DND-41 (cell line): ENCODE measurements at regions not wholly inside any gene's neighbourhood (a gene's known extent, or its start where the extent isn't known, plus 50 kb on each side); places are given as distances from the start of the nearest gene placed in this dataset.

ENCODE experiments used
- ATAC-seq: fragments of 200-7000 bp; cut with Tn5 transposase; 3 replicates; pipeline ENCODE4 v1.9.1; 2021; ENCODE audit warnings: low read depth; ENCODE audit not compliant: insufficient read depth
- DNase-seq: peaks from one replicate; pipeline ENCODE4 v3.0.0-alpha.2; 2020
- H2AFZ ChIP-seq: 2 replicates; pipeline ENCODE4 v1.6.0; 2012; ENCODE audit warnings: low read depth, low read length
- H3K27ac ChIP-seq: 2 replicates; pipeline ENCODE4 v1.5.1; 2012; ENCODE audit warnings: low read length, inconsistent platforms
- H3K27me3 ChIP-seq: fragments of 200-600 bp; sonication (generic); 2 replicates; pipeline ENCODE4 v1.6.0; 2012; ENCODE audit warnings: low read length, mild to moderate bottlenecking, inconsistent platforms; ENCODE audit not compliant: insufficient read depth, poor library complexity
- H3K36me3 ChIP-seq: 2 replicates; pipeline ENCODE4 v1.5.1; 2012; ENCODE audit warnings: low read length, inconsistent platforms; ENCODE audit not compliant: insufficient read depth
- H3K4me1 ChIP-seq: 2 replicates; pipeline ENCODE4 v1.5.1; 2012; ENCODE audit warnings: mild to moderate bottlenecking, low read length; ENCODE audit not compliant: insufficient read depth
- H3K4me2 ChIP-seq: 2 replicates; pipeline ENCODE4 v1.6.0; 2012; ENCODE audit warnings: mild to moderate bottlenecking, moderate library complexity, low read length, inconsistent platforms; ENCODE audit not compliant: insufficient read depth
- H3K4me3 ChIP-seq, 2 experiments: fragments of 200-600 bp in 1 of 2; shearing (Covaris generic) in 1 of 2; 2 replicates each; pipeline ENCODE4 v1.5.1; 2012 to 2016; ENCODE audit warnings: inconsistent platforms in 2 of 2, low read length in 2 of 2, mild to moderate bottlenecking in 2 of 2, low read depth in 1 of 2, moderate library complexity in 1 of 2
- H3K79me2 ChIP-seq: 2 replicates; pipeline ENCODE4 v1.6.0; 2012; ENCODE audit warnings: low read length, inconsistent platforms; ENCODE audit not compliant: insufficient read depth
- H3K9ac ChIP-seq: 2 replicates; pipeline ENCODE4 v1.6.0; 2012; ENCODE audit warnings: low read depth, mild to moderate bottlenecking, inconsistent platforms, low read length, moderate library complexity
- H3K9me3 ChIP-seq: 2 replicates; pipeline ENCODE4 v1.5.1; 2012; ENCODE audit warnings: low read length, moderate library complexity, mild to moderate bottlenecking, inconsistent platforms; ENCODE audit not compliant: insufficient read depth, severe bottlenecking
- H4K20me1 ChIP-seq: 2 replicates; pipeline ENCODE4 v1.6.0; 2012; ENCODE audit warnings: low read length; ENCODE audit not compliant: insufficient read depth
- CTCF ChIP-seq: IDR thresholded peaks from 2 replicates; pipeline ENCODE4 v1.5.1; 2012; ENCODE audit warnings: borderline replicate concordance, low read length, moderate library complexity, mild to moderate bottlenecking; ENCODE audit not compliant: poor library complexity, severe bottlenecking; ENCODE audit errors: extremely low read depth
- EZH2 ChIP-seq: IDR thresholded peaks from 3 replicates; pipeline ENCODE4 v1.6.1; 2012; ENCODE audit warnings: borderline replicate concordance, low read depth, mild to moderate bottlenecking, moderate library complexity, low read length, inconsistent platforms; ENCODE audit not compliant: severe bottlenecking

GRCh38 chr2:9110893-9111569 is 95.6 kb upstream of the ASAP2 start:
- H3K9ac ChIP-seq, result no peak overlapping the region
- TF ChIP-seq EZH2, result no peak
- TF ChIP-seq CTCF, result peak; percentile 47
- H3K4me3 ChIP-seq, result no peak overlapping the region
- no peaks in the 10 kb centered on the region for H3K9me3 ChIP-seq
- no peak overlapping the region for H2AFZ ChIP-seq
- H3K27ac ChIP-seq, result no peak overlapping the region
- no peak for DNase-seq
- no peak for ATAC-seq
- H4K20me1 ChIP-seq, result no peaks in the 10 kb centered on the region
- H3K79me2 ChIP-seq, result no peaks in the 10 kb centered on the region
- no peaks in the 10 kb centered on the region for H3K4me1 ChIP-seq
- no peak overlapping the region for H3K4me2 ChIP-seq
- no peaks in the 10 kb centered on the region for H3K27me3 ChIP-seq
- H3K36me3 ChIP-seq, result no peaks in the 10 kb centered on the region

- H3K4me3 ChIP-seq, result no peak overlapping the region
- no peaks in the 10 kb centered on the region for H3K27me3 ChIP-seq
- no peaks in the 10 kb centered on the region for H3K9me3 ChIP-seq
- H3K36me3 ChIP-seq, result no peaks in the 10 kb centered on the region
- no peaks in the 10 kb centered on the region for H3K79me2 ChIP-seq
- no peak overlapping the region for H2AFZ ChIP-seq
- no peak overlapping the region for H3K4me2 ChIP-seq
- H4K20me1 ChIP-seq, result no peaks in the 10 kb centered on the region
- no peak for DNase-seq
- no peaks in the 10 kb centered on the region for H3K4me1 ChIP-seq
- H3K9ac ChIP-seq, result no peak overlapping the region
- TF ChIP-seq EZH2, result no peak
- TF ChIP-seq CTCF, result no peak
- no peak overlapping the region for H3K27ac ChIP-seq
- no peak for ATAC-seq
These were observed 96.2 kb upstream of the ASAP2 start for GRCh38 chr2:9110346-9110884.

GRCh38 chr2:9109871-9110270 is 96.7 kb upstream of the ASAP2 start:
- no peak overlapping the region for H2AFZ ChIP-seq
- no peaks in the 10 kb centered on the region for H3K4me1 ChIP-seq
- H3K9me3 ChIP-seq, result no peaks in the 10 kb centered on the region
- DNase-seq (no peak), ATAC-seq (no peak)
- H4K20me1 ChIP-seq, result no peaks in the 10 kb centered on the region
- TF ChIP-seq EZH2 (no peak), CTCF (no peak)
- H3K27me3 ChIP-seq, result no peaks in the 10 kb centered on the region
- no peaks in the 10 kb centered on the region for H3K36me3 ChIP-seq
- H3K9ac ChIP-seq, result no peak overlapping the region
- H3K27ac ChIP-seq, result no peak overlapping the region
- no peak overlapping the region for H3K4me2 ChIP-seq
- no peaks in the 10 kb centered on the region for H3K79me2 ChIP-seq
- H3K4me3 ChIP-seq, result no peak overlapping the region
